ENCODE measurements at regions not wholly inside any gene's neighbourhood (a gene's known extent, or its start where the extent isn't known, plus 50 kb on each side); places are given as distances from the start of the nearest gene placed in this dataset.

DNA sequence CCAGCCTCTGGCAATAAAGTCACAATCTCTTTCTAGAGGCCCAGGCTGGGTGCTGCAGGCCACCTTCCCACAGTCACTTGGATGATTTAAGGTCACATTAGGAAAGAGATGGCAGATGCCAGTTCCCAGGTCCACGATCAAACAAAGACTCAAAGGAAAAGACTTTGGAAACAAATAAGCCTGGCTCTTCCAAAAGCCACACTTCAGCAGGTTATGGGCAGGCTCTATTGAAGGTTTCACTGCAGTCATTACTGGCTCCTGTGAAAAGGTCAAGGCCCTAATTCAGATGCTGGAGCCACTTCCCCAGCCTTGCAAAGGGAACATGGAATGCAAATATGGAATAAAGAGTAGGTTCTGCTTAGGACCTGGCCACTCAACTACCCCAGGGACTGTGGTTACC is 104.0 kb upstream of the ZNF32 start:
- H3K27me3 ChIP-seq (replicated peaks; ENCODE audit: insufficient read depth) = no peaks in the 10 kb centered on the region
- 79% methylated on average over 1 of the region's 1 CpG for WGBS
- H3K9me3 ChIP-seq = no peaks in the 10 kb centered on the region
- TF ChIP-seq POLR2AphosphoS5 (IDR thresholded peaks at IDR 0.05) (no peak), POLR2A (IDR thresholded peaks at IDR 0.05) (no peak)
- TF ChIP-seq, protein P1, sequence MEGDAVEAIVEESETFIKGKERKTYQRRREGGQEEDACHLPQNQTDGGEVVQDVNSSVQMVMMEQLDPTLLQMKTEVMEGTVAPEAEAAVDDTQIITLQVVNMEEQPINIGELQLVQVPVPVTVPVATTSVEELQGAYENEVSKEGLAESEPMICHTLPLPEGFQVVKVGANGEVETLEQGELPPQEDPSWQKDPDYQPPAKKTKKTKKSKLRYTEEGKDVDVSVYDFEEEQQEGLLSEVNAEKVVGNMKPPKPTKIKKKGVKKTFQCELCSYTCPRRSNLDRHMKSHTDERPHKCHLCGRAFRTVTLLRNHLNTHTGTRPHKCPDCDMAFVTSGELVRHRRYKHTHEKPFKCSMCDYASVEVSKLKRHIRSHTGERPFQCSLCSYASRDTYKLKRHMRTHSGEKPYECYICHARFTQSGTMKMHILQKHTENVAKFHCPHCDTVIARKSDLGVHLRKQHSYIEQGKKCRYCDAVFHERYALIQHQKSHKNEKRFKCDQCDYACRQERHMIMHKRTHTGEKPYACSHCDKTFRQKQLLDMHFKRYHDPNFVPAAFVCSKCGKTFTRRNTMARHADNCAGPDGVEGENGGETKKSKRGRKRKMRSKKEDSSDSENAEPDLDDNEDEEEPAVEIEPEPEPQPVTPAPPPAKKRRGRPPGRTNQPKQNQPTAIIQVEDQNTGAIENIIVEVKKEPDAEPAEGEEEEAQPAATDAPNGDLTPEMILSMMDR (IDR thresholded peaks at IDR 0.05) = no peak
- H3K36me3 ChIP-seq = no peaks in the 10 kb centered on the region
- DNase-seq (ENCODE audit: low spot score) = no peak
- intact Hi-C loops (cut with DNase I) = no loop called here
- H3K4me1 ChIP-seq (replicated peaks) = no peaks in the 10 kb centered on the region
- H3K27ac ChIP-seq = no peak overlapping the region
- no peak overlapping the region for H3K4me3 ChIP-seq

DNA sequence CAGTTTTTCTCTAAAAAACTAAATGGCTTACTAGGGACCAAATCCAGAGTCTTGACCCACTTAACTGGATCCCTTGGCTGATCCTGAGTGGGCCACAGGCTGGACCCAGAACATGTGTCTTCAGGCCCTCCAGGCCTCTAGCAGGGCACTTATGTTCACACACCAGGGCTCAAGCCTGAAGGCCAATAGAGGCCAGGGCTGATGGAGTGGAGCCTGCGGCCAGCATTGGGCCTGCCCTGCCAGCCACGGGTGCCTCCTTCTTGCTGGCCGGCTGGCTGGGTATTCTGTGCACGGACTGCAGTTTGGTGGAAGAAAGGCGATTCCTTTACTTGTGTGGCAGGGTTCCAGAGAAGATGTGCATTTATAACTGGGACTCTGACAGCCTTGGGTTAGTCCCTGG is 103.0 kb upstream of the ZNF32 start:
- H3K4me1 ChIP-seq (replicated peaks) = no peaks in the 10 kb centered on the region
- no peaks in the 10 kb centered on the region for H3K9me3 ChIP-seq
- H3K27ac ChIP-seq = no peak overlapping the region
- H3K36me3 ChIP-seq = no peaks in the 10 kb centered on the region
- TF ChIP-seq, protein P1 (IDR thresholded peaks at IDR 0.05) = no peak
- no peak for TF ChIP-seq POLR2AphosphoS5 (IDR thresholded peaks at IDR 0.05)
- TF ChIP-seq POLR2A (IDR thresholded peaks at IDR 0.05) = no peak
- DNase-seq (ENCODE audit: low spot score) = no peak
- H3K27me3 ChIP-seq (replicated peaks; ENCODE audit: insufficient read depth) = no peaks in the 10 kb centered on the region
- H3K4me3 ChIP-seq = no peak overlapping the region
- 98% methylated on average over 5 of the region's 5 CpGs for WGBS
- intact Hi-C loops (cut with DNase I) = no loop called here

DNA sequence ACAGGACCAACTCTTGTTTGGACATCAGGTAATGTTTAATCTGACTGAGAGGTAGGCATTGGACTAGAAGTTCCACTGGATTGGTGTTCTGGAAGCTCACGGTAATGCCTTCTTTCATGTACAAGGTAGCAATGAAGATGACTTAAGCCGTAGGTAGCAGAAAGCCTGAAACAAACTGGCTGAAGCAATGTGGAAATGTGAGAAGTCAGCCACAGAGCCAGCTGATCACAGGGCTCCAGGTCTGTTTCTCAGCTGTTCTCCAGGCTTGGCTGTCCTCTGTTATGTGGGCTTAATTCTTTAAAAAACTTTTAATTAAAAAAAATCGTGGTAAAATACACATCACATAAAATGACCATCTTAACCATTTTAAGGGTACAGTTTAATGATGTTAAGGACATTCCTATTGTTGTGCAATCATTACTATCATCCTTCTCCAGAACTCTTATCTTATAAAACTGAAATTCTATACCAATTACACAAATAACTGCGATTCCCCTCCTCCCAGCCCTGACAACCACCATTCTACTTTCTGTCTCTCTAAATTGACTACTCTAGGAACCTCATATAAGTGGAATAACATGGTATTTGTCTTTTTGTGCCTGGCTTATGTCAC is 101.4 kb upstream of the ZNF32 start:
- no peak for DNase-seq (ENCODE audit: low spot score)
- WGBS = 53% methylated on average over 4 of the region's 4 CpGs
- intact Hi-C loops (cut with DNase I) = no loop called here
- Histone ChIP-seq H3K27me3 (replicated peaks; ENCODE audit: insufficient read depth) (no peaks in the 10 kb centered on the region), H3K9me3 (no peaks in the 10 kb centered on the region), H3K4me1 (replicated peaks) (no peaks in the 10 kb centered on the region), H3K36me3 (no peaks in the 10 kb centered on the region), H3K4me3 (no peak overlapping the region), H3K27ac (no peak overlapping the region)
- TF ChIP-seq, protein P1 (IDR thresholded peaks at IDR 0.05) = no peak
- TF ChIP-seq POLR2AphosphoS5 (IDR thresholded peaks at IDR 0.05) = no peak

DNA sequence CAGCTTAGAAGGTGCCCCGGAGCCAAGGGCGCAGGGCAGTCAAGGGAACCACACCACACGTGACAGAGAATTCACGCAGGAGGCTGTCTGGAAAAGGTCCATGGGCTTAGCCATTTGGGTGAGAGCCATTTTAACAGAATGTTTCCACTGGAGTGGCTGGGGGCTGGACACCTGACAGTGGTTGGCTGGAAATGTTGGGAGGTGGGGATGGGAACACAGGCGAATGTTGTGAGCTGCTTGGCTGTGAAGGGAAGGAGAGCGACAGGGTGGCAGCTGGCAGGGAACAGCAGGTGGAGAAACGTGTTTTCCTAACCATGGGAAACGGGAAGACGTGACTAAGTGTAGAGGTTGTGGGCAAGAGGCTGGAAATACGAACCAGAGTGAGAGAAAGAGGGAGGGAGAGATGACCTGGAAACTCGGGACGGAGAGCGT is 100.5 kb upstream of the ZNF32 start:
- Histone ChIP-seq H3K36me3 (no peaks in the 10 kb centered on the region), H3K4me3 (no peak overlapping the region), H3K27me3 (replicated peaks; ENCODE audit: insufficient read depth) (no peaks in the 10 kb centered on the region), H3K9me3 (no peaks in the 10 kb centered on the region), H3K27ac (no peak overlapping the region), H3K4me1 (replicated peaks) (no peaks in the 10 kb centered on the region)
- no peak for TF ChIP-seq POLR2A (IDR thresholded peaks at IDR 0.05)
- TF ChIP-seq, protein P1 (IDR thresholded peaks at IDR 0.05) = no peak
- no peak for DNase-seq (ENCODE audit: low spot score)
- 81% methylated on average over 13 of the region's 13 CpGs for WGBS
- intact Hi-C loops (cut with DNase I) = no loop called here

DNA sequence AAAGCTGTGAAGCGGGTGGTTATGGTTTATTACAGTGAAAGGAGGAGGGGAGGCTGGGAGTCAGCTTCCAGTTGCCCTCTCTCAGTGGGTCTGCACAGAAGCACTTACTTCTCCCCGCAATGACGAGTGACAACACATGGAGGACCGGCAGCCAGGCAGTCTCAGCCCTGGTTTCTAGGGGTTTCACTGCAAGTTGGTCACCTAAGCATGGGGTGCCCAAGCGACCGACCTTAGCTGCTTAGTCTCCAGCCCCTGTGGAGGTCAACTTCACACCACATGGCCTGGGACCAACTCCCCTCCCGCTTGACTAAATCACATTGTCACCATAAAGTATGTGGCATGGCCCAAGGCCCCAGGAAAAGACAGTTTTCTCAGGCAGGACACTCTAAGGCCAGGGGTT is 99.9 kb upstream of the ZNF32 start:
- TF ChIP-seq, protein P1 (IDR thresholded peaks at IDR 0.05) = no peak
- TF ChIP-seq POLR2A (IDR thresholded peaks at IDR 0.05) (no peak), POLR2AphosphoS5 (IDR thresholded peaks at IDR 0.05) (no peak)
- H3K9me3 ChIP-seq = no peaks in the 10 kb centered on the region
- DNase-seq (ENCODE audit: low spot score) = no peak
- 95% methylated on average over 7 of the region's 7 CpGs for WGBS
- H3K27me3 ChIP-seq (replicated peaks; ENCODE audit: insufficient read depth) = no peaks in the 10 kb centered on the region
- no peaks in the 10 kb centered on the region for H3K4me1 ChIP-seq (replicated peaks)
- H3K27ac ChIP-seq = no peak overlapping the region
- intact Hi-C loops (cut with DNase I) = no loop called here
- no peaks in the 10 kb centered on the region for H3K36me3 ChIP-seq
- H3K4me3 ChIP-seq = no peak overlapping the region
